ENCODE measurements at regions not wholly inside any gene's neighbourhood (a gene's known extent, or its start where the extent isn't known, plus 50 kb on each side); places are given as distances from the start of the nearest gene placed in this dataset.
A peak's percentile ranks its signal among the peaks of the same experiment; 100 is the strongest.

- Mint-ChIP-seq H3K36me3 (ENCODE audit: low read depth) (no peaks in the 10 kb centered on the region), H3K4me1 (ENCODE audit: low read depth) (no peaks in the 10 kb centered on the region), H3K4me3 (no peak overlapping the region), H3K9me3 (peaks cover 4% of the 10 kb centered on the region), H3K27me3 (peaks cover 43% of the 10 kb centered on the region), H3K27ac (no peak overlapping the region)
- DNase-seq, result no peak
Observed at GRCh38 chr9:107188376-107188775, 94.7 kb upstream of the RAD23B start.

DNA sequence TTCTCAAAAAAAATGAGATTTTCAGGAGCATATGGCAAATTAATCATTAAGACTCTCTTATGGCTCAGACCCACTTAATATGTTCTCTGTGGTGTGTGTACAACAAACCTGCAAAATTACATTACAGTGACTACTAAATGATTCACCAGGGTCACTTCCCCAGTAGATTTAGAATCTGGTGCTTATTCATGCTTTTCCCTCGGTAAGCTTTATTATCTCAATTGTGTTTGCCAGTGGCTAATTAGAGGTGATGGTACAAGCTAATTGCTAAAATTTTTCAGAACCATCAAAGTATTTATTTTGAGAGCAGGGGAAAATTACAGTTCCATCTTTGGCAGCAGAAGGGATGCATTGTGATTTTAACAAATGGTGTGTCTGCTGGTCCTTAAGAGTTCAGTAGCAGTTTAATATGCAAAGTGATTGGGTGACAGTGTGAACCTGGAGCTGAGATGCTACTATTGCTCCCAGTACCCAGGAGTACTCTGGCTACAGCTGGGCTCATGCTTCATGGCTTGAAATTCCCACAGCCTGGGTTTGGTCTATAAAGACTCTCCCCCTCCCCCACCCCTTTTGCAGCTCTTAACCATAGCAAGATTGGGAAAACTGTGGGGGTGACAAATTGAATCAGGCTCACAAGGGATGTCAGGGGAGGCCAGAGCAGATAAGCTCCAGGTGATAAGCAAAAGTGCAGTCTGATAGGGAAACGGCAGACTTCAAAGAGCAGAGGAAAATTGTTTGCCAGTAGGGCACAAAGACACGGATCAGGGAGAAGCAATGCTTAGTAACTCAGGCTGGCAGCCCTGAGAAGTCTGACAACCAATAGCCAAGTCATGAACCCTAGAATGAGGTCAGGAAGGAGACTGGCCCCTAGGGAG lies 92.8 kb upstream of the RAD23B start:
- no peak for DNase-seq
- Mint-ChIP-seq H3K4me3 (no peak overlapping the region), H3K27ac (no peak overlapping the region), H3K9me3 (no peaks in the 10 kb centered on the region), H3K4me1 (ENCODE audit: low read depth) (no peaks in the 10 kb centered on the region), H3K27me3 (peaks cover 30% of the 10 kb centered on the region), H3K36me3 (ENCODE audit: low read depth) (no peaks in the 10 kb centered on the region)

GRCh38 chr9:107190936-107191290 lies 92.2 kb upstream of the RAD23B start:
- H3K36me3 Mint-ChIP-seq (ENCODE audit: low read depth), result no peaks in the 10 kb centered on the region
- H3K9me3 Mint-ChIP-seq, result no peaks in the 10 kb centered on the region
- DNase-seq, result no peak
- no peaks in the 10 kb centered on the region for H3K4me1 Mint-ChIP-seq (ENCODE audit: low read depth)
- H3K4me3 Mint-ChIP-seq, result no peak overlapping the region
- no peak overlapping the region for H3K27ac Mint-ChIP-seq
- H3K27me3 Mint-ChIP-seq, result peaks cover 28% of the 10 kb centered on the region

DNA sequence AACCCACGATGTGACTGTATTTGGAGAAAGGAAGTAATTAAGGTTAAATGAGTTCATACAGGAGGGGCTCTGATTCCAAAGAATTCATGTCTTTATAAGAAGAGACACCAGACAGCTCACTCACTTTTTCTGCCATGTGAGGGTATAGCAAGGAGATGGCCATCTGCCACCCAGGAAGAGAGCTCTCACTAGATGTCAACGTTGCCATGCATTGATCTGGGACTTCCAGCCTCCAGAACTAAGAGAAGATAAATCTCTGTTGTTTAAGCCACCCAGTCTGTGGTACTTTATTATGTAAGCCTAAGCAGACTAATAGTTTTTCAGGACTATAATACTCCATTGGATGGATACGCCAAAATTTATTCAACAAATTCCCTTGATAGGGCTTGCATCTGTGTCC lies 89.8 kb upstream of the RAD23B start:
- no peak overlapping the region for H3K27ac Mint-ChIP-seq
- H3K4me3 Mint-ChIP-seq, result no peak overlapping the region
- H3K9me3 Mint-ChIP-seq, result no peaks in the 10 kb centered on the region
- H3K36me3 Mint-ChIP-seq (ENCODE audit: low read depth), result no peaks in the 10 kb centered on the region
- no peak for DNase-seq
- no peaks in the 10 kb centered on the region for H3K4me1 Mint-ChIP-seq (ENCODE audit: low read depth)
- peaks cover 16% of the 10 kb centered on the region for H3K27me3 Mint-ChIP-seq

DNA sequence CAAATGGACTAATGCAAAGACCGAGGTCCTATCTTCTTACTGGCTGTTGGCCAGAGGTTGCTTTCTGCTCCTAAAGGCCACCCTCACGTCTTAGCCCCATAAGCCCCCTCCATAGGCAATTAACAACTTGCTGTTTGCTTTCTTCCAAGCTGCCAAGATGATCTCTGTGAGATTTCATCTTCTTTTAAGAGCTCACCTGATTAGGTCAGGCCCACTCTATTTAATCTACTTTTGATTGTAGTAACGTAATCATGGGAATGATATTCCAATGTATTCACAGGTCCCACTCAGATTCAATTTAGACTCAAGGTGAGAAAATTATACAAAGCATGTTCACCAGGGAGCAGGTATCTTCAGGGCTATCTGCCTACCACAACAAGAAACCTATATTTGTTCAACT lies 84.4 kb upstream of the RAD23B start:
- no peaks in the 10 kb centered on the region for H3K36me3 Mint-ChIP-seq (ENCODE audit: low read depth)
- peaks cover 3% of the 10 kb centered on the region for H3K9me3 Mint-ChIP-seq
- no peaks in the 10 kb centered on the region for H3K4me1 Mint-ChIP-seq (ENCODE audit: low read depth)
- no peak overlapping the region for H3K27ac Mint-ChIP-seq
- no peak for DNase-seq
- H3K27me3 Mint-ChIP-seq, result peaks cover 3% of the 10 kb centered on the region
- no peak overlapping the region for H3K4me3 Mint-ChIP-seq

DNA sequence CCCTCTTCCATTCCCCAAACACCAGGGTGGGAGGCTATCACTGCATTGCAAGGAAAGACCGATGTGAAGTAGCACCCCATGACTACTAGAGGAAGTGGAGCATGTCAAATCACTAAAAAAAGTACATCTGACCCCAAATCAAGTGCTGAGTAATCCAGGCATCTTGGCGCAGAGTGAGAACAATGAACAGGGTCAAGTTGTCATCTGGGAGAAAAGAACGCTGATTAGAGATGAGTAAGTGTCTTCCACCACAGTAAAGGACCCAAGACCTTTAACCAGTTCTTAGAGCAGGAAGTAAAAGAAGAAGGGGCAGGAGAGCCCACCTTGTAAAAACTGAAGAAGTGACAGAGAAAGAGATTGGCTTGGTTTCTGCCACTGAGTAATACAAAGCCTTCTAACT lies 75.0 kb upstream of the RAD23B start:
- DNase-seq, result no peak
- Mint-ChIP-seq H3K4me3 (no peak overlapping the region), H3K27me3 (peaks cover 25% of the 10 kb centered on the region), H3K4me1 (ENCODE audit: low read depth) (peaks cover 6% of the 10 kb centered on the region), H3K27ac (no peak overlapping the region), H3K36me3 (ENCODE audit: low read depth) (no peaks in the 10 kb centered on the region), H3K9me3 (no peaks in the 10 kb centered on the region)

DNA sequence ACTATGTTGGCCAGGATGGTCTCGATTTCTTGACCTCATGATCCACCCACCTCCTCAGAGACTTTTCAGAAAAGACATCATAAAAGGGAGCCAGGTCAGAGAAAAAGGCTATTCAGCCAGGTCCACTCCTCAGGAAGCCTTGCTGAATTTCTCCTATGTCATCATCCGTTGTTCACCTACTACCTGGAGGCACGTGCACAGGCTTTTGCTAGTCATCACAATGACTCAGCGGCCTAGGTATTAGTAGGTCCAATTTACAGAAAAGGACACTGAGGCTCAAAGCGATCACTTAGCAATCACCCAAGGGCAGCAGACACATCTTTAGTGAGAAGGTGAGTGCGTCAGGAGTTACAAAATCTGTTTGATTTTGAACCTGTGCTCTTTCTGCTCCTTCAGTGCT lies 72.3 kb upstream of the RAD23B start:
- H3K4me3 Mint-ChIP-seq, result no peak overlapping the region
- H3K36me3 Mint-ChIP-seq (ENCODE audit: low read depth), result no peaks in the 10 kb centered on the region
- peaks cover 23% of the 10 kb centered on the region for H3K27me3 Mint-ChIP-seq

GRCh38 chr9:107211284-107211923 lies 71.7 kb upstream of the RAD23B start:
- Mint-ChIP-seq H3K36me3 (ENCODE audit: low read depth) (no peaks in the 10 kb centered on the region), H3K9me3 (no peaks in the 10 kb centered on the region), H3K4me1 (ENCODE audit: low read depth) (peaks cover 18% of the 10 kb centered on the region), H3K27me3 (peaks cover 21% of the 10 kb centered on the region), H3K27ac (no peak overlapping the region), H3K4me3 (no peak overlapping the region)
- DNase-seq, result no peak

More for the DNA sequence above, 72.3 kb upstream of the RAD23B start:
- peaks cover 18% of the 10 kb centered on the region for H3K4me1 Mint-ChIP-seq (ENCODE audit: low read depth)
- no peak overlapping the region for H3K27ac Mint-ChIP-seq
- H3K9me3 Mint-ChIP-seq, result no peaks in the 10 kb centered on the region
- no peak for DNase-seq

- peaks cover 13% of the 10 kb centered on the region for H3K27me3 Mint-ChIP-seq
- no peaks in the 10 kb centered on the region for H3K36me3 Mint-ChIP-seq (ENCODE audit: low read depth)
- peaks cover 18% of the 10 kb centered on the region for H3K4me1 Mint-ChIP-seq (ENCODE audit: low read depth)
- H3K27ac Mint-ChIP-seq, result no peak overlapping the region
- no peak for DNase-seq
- no peak overlapping the region for H3K4me3 Mint-ChIP-seq
- H3K9me3 Mint-ChIP-seq, result no peaks in the 10 kb centered on the region
Observed at GRCh38 chr9:107212613-107213012, 70.5 kb upstream of the RAD23B start.

- DNase-seq, result no peak
- peaks cover 17% of the 10 kb centered on the region for H3K4me1 Mint-ChIP-seq (ENCODE audit: low read depth)
- peaks cover 13% of the 10 kb centered on the region for H3K27me3 Mint-ChIP-seq
- H3K9me3 Mint-ChIP-seq, result no peaks in the 10 kb centered on the region
- H3K27ac Mint-ChIP-seq, result peak overlapping the region; percentile 10
- no peaks in the 10 kb centered on the region for H3K36me3 Mint-ChIP-seq (ENCODE audit: low read depth)
- H3K4me3 Mint-ChIP-seq, result no peak overlapping the region
Observed at GRCh38 chr9:107213080-107213479, 70.0 kb upstream of the RAD23B start.

DNA sequence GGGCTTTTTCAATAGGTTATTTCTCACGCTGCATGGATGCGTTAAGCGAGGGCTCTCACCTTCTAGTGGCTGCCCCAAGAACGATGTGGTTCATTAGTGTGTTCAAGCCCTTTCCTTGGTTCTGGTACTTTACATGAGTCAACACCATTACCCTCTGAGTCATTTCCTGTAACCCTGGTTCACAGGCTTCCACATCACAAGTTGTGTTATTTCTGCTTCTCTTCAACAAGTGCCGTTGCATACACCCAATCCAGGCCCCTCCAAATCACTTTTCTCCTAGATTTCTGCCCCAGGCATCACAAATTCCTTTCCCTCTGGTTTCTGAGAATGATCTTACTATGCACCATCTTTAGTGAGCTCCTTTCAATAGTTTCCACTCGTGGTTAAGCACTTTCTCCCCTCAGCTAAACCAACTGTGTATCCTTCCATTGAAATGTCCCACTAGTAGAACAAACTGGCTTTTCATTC lies 69.5 kb upstream of the RAD23B start:
- Mint-ChIP-seq H3K27me3 (peaks cover 13% of the 10 kb centered on the region), H3K4me3 (no peak overlapping the region), H3K9me3 (no peaks in the 10 kb centered on the region), H3K27ac (peak overlapping the region; percentile 72), H3K36me3 (ENCODE audit: low read depth) (no peaks in the 10 kb centered on the region), H3K4me1 (ENCODE audit: low read depth) (peaks cover 17% of the 10 kb centered on the region)
- DNase-seq, result no peak

GRCh38 chr9:107214381-107214780 lies 68.7 kb upstream of the RAD23B start:
- no peak overlapping the region for H3K4me3 Mint-ChIP-seq
- no peaks in the 10 kb centered on the region for H3K36me3 Mint-ChIP-seq (ENCODE audit: low read depth)
- no peaks in the 10 kb centered on the region for H3K9me3 Mint-ChIP-seq
- peaks cover 18% of the 10 kb centered on the region for H3K4me1 Mint-ChIP-seq (ENCODE audit: low read depth)
- DNase-seq, result no peak
- H3K27me3 Mint-ChIP-seq, result peaks cover 13% of the 10 kb centered on the region
- H3K27ac Mint-ChIP-seq, result no peak overlapping the region

- Mint-ChIP-seq H3K36me3 (ENCODE audit: low read depth) (no peaks in the 10 kb centered on the region), H3K4me3 (no peak overlapping the region), H3K27ac (no peak overlapping the region), H3K9me3 (no peaks in the 10 kb centered on the region), H3K27me3 (peaks cover 11% of the 10 kb centered on the region), H3K4me1 (ENCODE audit: low read depth) (peaks cover 20% of the 10 kb centered on the region)
- no peak for DNase-seq
Observed at GRCh38 chr9:107214915-107215314, 68.2 kb upstream of the RAD23B start.

DNA sequence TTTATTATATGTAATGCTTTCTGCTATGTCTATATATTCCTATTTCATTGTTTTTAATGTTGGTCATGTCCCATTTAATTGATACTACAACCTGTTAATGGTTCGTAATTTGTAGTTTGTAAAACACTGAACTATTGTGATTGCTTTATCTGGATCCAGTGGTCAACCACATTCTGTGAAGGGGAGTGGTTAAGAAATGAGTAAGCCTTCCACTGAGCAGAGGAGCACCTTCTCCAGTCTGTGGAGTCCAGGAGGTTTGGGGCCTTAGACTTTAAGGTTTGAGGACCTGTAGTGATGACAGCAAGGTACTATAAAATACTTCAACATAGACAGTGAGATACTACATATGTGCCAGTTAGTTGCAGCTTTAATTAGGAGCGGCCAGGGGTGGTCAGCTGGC lies 67.7 kb upstream of the RAD23B start:
- no peaks in the 10 kb centered on the region for H3K9me3 Mint-ChIP-seq
- peaks cover 20% of the 10 kb centered on the region for H3K4me1 Mint-ChIP-seq (ENCODE audit: low read depth)
- H3K36me3 Mint-ChIP-seq (ENCODE audit: low read depth), result no peaks in the 10 kb centered on the region
- H3K4me3 Mint-ChIP-seq, result no peak overlapping the region
- no peak overlapping the region for H3K27ac Mint-ChIP-seq
- no peak for DNase-seq
- peaks cover 8% of the 10 kb centered on the region for H3K27me3 Mint-ChIP-seq

DNA sequence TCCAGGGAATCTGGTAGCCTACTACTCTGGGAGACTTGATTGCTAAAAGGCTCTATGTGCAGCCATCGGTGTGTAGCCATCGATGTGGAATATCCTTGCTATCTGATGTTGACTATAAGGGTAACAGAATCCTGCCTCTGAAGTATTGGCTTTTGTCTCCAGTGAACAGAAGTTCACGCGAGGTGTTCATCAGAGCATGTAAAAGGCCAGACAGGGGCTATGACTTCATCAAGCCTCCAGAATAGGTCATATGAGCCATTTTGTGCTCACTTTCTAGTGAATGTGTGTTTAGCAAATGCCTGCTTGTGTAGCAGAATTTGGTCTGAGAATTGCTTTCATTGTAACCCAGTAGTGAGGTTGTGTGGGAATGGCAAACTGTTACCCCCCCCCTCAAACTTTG lies 66.8 kb upstream of the RAD23B start:
- Mint-ChIP-seq H3K27me3 (peaks cover 4% of the 10 kb centered on the region), H3K27ac (no peak overlapping the region), H3K4me3 (no peak overlapping the region), H3K36me3 (ENCODE audit: low read depth) (no peaks in the 10 kb centered on the region), H3K4me1 (ENCODE audit: low read depth) (peaks cover 20% of the 10 kb centered on the region), H3K9me3 (no peaks in the 10 kb centered on the region)
- DNase-seq, result no peak

Measured in activated T-cell treated with anti-CD3 and anti-CD28 coated beads, Interleukin-2, amount 50 U/mL, for 24 hours (primary cell).